Loucy (cell line): ENCODE measurements at regions not wholly inside any gene's neighbourhood (a gene's known extent, or its start where the extent isn't known, plus 50 kb on each side); places are given as distances from the start of the nearest gene placed in this dataset.

Experiments
- H2AFZ ChIP-seq: fragments of 200-600 bp; sonication (generic); 2 replicates; pipeline ENCODE4 v1.6.0; 2016; ENCODE audit warnings: antibody characterized with exemption, mild to moderate bottlenecking, low read length, moderate library complexity
- H3F3A ChIP-seq: fragments of 200-600 bp; 2 replicates; pipeline ENCODE4 v1.6.0; 2016; ENCODE audit warnings: antibody characterized with exemption, low read depth, mild to moderate bottlenecking
- H3K27me3 ChIP-seq: fragments of 200-600 bp; sonication (generic); 2 replicates; pipeline ENCODE4 v1.6.1; 2014; ENCODE audit warnings: low read length, mild to moderate bottlenecking; ENCODE audit not compliant: insufficient read depth, poor library complexity, severe bottlenecking
- H3K36me3 ChIP-seq: fragments of 200-600 bp; sonication (generic); 2 replicates; pipeline ENCODE4 v1.6.1; 2016; ENCODE audit warnings: low read length; ENCODE audit not compliant: insufficient read depth
- H3K4me1 ChIP-seq: fragments of 200-600 bp; sonication (generic); 2 replicates; pipeline ENCODE4 v1.5.1; 2014; ENCODE audit warnings: low read length, mild to moderate bottlenecking; ENCODE audit not compliant: insufficient read depth, poor library complexity, severe bottlenecking
- H3K4me2 ChIP-seq: fragments of 200-600 bp; sonication (generic); 2 replicates; pipeline ENCODE4 v1.6.0; 2014; ENCODE audit warnings: antibody characterized with exemption, low read length, low read depth, mild to moderate bottlenecking; ENCODE audit not compliant: poor library complexity, severe bottlenecking
- H3K4me3 ChIP-seq: fragments of 200-600 bp; sonication (generic); 2 replicates; pipeline ENCODE4 v1.5.1; 2014; ENCODE audit warnings: low read length, mild to moderate bottlenecking, mixed read lengths; ENCODE audit not compliant: poor library complexity, severe bottlenecking
- H3K79me2 ChIP-seq: fragments of 200-600 bp; sonication (generic); 2 replicates; pipeline ENCODE4 v1.6.1; 2014; ENCODE audit warnings: low read length; ENCODE audit not compliant: insufficient read depth
- H3K9ac ChIP-seq: fragments of 200-600 bp; sonication (generic); 2 replicates; pipeline ENCODE4 v1.6.0; 2014; ENCODE audit warnings: mild to moderate bottlenecking, low read depth, low read length, moderate library complexity; ENCODE audit not compliant: poor library complexity, severe bottlenecking
- H3K9me2 ChIP-seq: fragments of 200-600 bp; sonication (generic); replicated peaks from 2 replicates; pipeline ENCODE4 v1.6.1; 2016; ENCODE audit warnings: low read depth, low read length, mixed read lengths
- H3K9me3 ChIP-seq: fragments of 200-600 bp; sonication (generic); 2 replicates; pipeline ENCODE4 v1.6.1; 2014; ENCODE audit warnings: mild to moderate bottlenecking, antibody characterized with exemption, low read length, low read depth; ENCODE audit not compliant: insufficient read depth
- H4K20me1 ChIP-seq: fragments of 200-600 bp; sonication (generic); 2 replicates; pipeline ENCODE4 v1.6.0; 2014; ENCODE audit warnings: antibody characterized with exemption, low read length, mild to moderate bottlenecking; ENCODE audit not compliant: insufficient read depth, poor library complexity, severe bottlenecking
- EZH2phosphoT487 ChIP-seq: fragments of 200-600 bp; IDR thresholded peaks from 2 replicates; pipeline ENCODE4 v1.6.1; 2018; ENCODE audit warnings: antibody characterized with exemption, mild to moderate bottlenecking, moderate library complexity, borderline replicate concordance
- TF ChIP-seq, protein P1 (sequence below): fragments of 200-600 bp; sonication (generic); conservative IDR thresholded peaks from 2 replicates; pipeline ENCODE4 v1.5.1; 2014; ENCODE audit warnings: mild to moderate bottlenecking, antibody characterized with exemption, low read length

- Histone ChIP-seq H3K9me2 (no peaks in the 10 kb centered on the region), H3K27me3 (no peaks in the 10 kb centered on the region), H3K9me3 (no peaks in the 10 kb centered on the region), H3K79me2 (no peaks in the 10 kb centered on the region), H3K4me2 (no peak overlapping the region), H4K20me1 (no peaks in the 10 kb centered on the region), H3K9ac (no peak overlapping the region), H3K4me1 (no peaks in the 10 kb centered on the region), H3K36me3 (no peaks in the 10 kb centered on the region), H3F3A (no peaks in the 10 kb centered on the region), H3K4me3 (no peak overlapping the region), H2AFZ (no peak overlapping the region)
- TF ChIP-seq, protein P1, sequence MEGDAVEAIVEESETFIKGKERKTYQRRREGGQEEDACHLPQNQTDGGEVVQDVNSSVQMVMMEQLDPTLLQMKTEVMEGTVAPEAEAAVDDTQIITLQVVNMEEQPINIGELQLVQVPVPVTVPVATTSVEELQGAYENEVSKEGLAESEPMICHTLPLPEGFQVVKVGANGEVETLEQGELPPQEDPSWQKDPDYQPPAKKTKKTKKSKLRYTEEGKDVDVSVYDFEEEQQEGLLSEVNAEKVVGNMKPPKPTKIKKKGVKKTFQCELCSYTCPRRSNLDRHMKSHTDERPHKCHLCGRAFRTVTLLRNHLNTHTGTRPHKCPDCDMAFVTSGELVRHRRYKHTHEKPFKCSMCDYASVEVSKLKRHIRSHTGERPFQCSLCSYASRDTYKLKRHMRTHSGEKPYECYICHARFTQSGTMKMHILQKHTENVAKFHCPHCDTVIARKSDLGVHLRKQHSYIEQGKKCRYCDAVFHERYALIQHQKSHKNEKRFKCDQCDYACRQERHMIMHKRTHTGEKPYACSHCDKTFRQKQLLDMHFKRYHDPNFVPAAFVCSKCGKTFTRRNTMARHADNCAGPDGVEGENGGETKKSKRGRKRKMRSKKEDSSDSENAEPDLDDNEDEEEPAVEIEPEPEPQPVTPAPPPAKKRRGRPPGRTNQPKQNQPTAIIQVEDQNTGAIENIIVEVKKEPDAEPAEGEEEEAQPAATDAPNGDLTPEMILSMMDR: no peak
- TF ChIP-seq EZH2phosphoT487: no peak
Observed at GRCh38 chr4:180179146-180179545, 2064.1 kb upstream of the TENM3 start.

DNA sequence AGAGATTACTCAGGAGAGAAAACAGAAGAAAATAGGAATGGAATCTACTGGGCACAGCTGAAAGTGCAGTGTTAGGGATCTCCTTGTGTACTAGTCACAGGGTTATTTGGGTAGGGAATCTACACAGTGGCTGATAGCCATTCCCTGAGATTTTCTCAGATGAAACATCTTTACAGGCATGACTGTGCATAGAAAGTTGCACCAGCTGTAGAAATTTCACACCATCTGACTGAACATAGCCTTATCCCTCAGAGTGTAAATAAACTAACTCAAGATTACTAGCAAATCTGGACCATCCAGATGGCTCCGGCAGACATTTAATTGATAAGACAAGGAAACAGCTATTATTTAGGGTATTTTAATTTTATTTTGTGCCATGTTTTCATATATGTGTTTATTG lies 2053.5 kb upstream of the TENM3 start:
- Histone ChIP-seq H3K9ac (no peak overlapping the region), H2AFZ (no peak overlapping the region), H3K27me3 (no peaks in the 10 kb centered on the region), H3K36me3 (no peaks in the 10 kb centered on the region), H4K20me1 (no peaks in the 10 kb centered on the region), H3K9me3 (no peaks in the 10 kb centered on the region), H3K4me1 (no peaks in the 10 kb centered on the region), H3K79me2 (no peaks in the 10 kb centered on the region), H3K9me2 (no peaks in the 10 kb centered on the region), H3K4me3 (no peak overlapping the region), H3F3A (no peaks in the 10 kb centered on the region), H3K4me2 (no peak overlapping the region)
- TF ChIP-seq, protein P1: no peak
- no peak for TF ChIP-seq EZH2phosphoT487

- H3K9me2 ChIP-seq: no peaks in the 10 kb centered on the region
- no peaks in the 10 kb centered on the region for H4K20me1 ChIP-seq
- TF ChIP-seq, protein P1: no peak
- TF ChIP-seq EZH2phosphoT487: no peak
- no peak overlapping the region for H3K4me2 ChIP-seq
- H3K27me3 ChIP-seq: no peaks in the 10 kb centered on the region
- no peaks in the 10 kb centered on the region for H3K79me2 ChIP-seq
- H3K36me3 ChIP-seq: no peaks in the 10 kb centered on the region
- H3K4me3 ChIP-seq: no peak overlapping the region
- no peak overlapping the region for H3K9ac ChIP-seq
- H3F3A ChIP-seq: no peaks in the 10 kb centered on the region
- no peaks in the 10 kb centered on the region for H3K9me3 ChIP-seq
- no peaks in the 10 kb centered on the region for H3K4me1 ChIP-seq
- H2AFZ ChIP-seq: no peak overlapping the region
Observed at GRCh38 chr4:180190382-180190781, 2052.8 kb upstream of the TENM3 start.
